MCF 10A (cell line): ENCODE measurements at regions not wholly inside any gene's neighbourhood (a gene's known extent, or its start where the extent isn't known, plus 50 kb on each side); places are given as distances from the start of the nearest gene placed in this dataset.

Experiments
- BruUV-seq: library from RNA; stranded (reverse); fragments of 400-500 nt; replicated peaks from 2 replicates; lab custom pipeline; 2021; lab: Mats Ljungman, UMichigan
- CTCF ChIA-PET: fragments of 300-600 bp; sonication (Branson Sonifier 250); formaldehyde crosslinking; extraction: SDS; loops from one replicate; lab custom pipeline; 2021; ENCODE audit warnings: antibody characterized with exemption, inconsistent platforms; lab: Yijun Ruan, JAX
- POLR2A ChIA-PET: fragments of 300-600, 350-650 bp; sonication (Branson Sonifier 250); formaldehyde crosslinking; extraction: SDS; loops from one replicate; lab custom pipeline; 2020; ENCODE audit warnings: antibody characterized with exemption, inconsistent platforms; lab: Yijun Ruan, JAX
- DNase-seq: peaks from one replicate; pipeline ENCODE4 v3.0.0-alpha.2; 2018; ENCODE audit not compliant: unreplicated experiment
- H3K27ac Mint-ChIP-seq: one replicate; pipeline ENCODE4 v1.8.0; 2022; ENCODE audit warnings: mild to moderate bottlenecking, low read depth, mixed read lengths; ENCODE audit not compliant: unreplicated experiment
- H3K27me3 Mint-ChIP-seq: one replicate; pipeline ENCODE4 v1.8.0; 2022; ENCODE audit warnings: mixed read lengths; ENCODE audit not compliant: insufficient read depth, unreplicated experiment
- H3K36me3 Mint-ChIP-seq: one replicate; pipeline ENCODE4 v1.8.0; 2022; ENCODE audit warnings: mild to moderate bottlenecking, moderate library complexity, mixed read lengths; ENCODE audit not compliant: insufficient read depth, unreplicated experiment
- H3K4me1 Mint-ChIP-seq: one replicate; pipeline ENCODE4 v1.8.0; 2022; ENCODE audit warnings: mixed read lengths; ENCODE audit not compliant: insufficient read depth, unreplicated experiment
- H3K4me3 Mint-ChIP-seq: one replicate; pipeline ENCODE4 v1.8.0; 2022; ENCODE audit warnings: mild to moderate bottlenecking, moderate library complexity, mixed read lengths; ENCODE audit not compliant: unreplicated experiment
- H3K9me3 Mint-ChIP-seq: one replicate; pipeline ENCODE4 v1.8.0; 2022; ENCODE audit warnings: mixed read lengths; ENCODE audit not compliant: unreplicated experiment
- CTCF ChIP-seq: fragments of 200-600 bp; IDR thresholded peaks from one replicate; pipeline ENCODE4 v1.8.0; 2022; ENCODE audit warnings: antibody characterized with exemption, mild to moderate bottlenecking; ENCODE audit not compliant: unreplicated experiment
- intact Hi-C: fragments of 100-400 bp; cut with micrococcal nuclease; formaldehyde crosslinking; loops from 2 replicates; pipeline ENCODE4 v1.14.1; 2022

GRCh38 chr22:48636746-48637145 is 1190.9 kb downstream of the BRD1 start:
- no peak overlapping the region for H3K27ac Mint-ChIP-seq
- H3K4me1 Mint-ChIP-seq: no peaks in the 10 kb centered on the region
- ChIA-PET CTCF (no interaction called here), POLR2A (no interaction called here)
- no peaks in the 10 kb centered on the region for H3K36me3 Mint-ChIP-seq
- H3K9me3 Mint-ChIP-seq: no peaks in the 10 kb centered on the region
- intact Hi-C loops: no loop called here
- DNase-seq: no peak
- BruUV-seq: no TSS peak
- no peak for TF ChIP-seq CTCF
- no peaks in the 10 kb centered on the region for H3K27me3 Mint-ChIP-seq
- H3K4me3 Mint-ChIP-seq: no peak overlapping the region

GRCh38 chr22:48635816-48636215 is 1191.9 kb downstream of the BRD1 start:
- ChIA-PET CTCF (no interaction called here), POLR2A (no interaction called here)
- Mint-ChIP-seq H3K9me3 (no peaks in the 10 kb centered on the region), H3K27me3 (no peaks in the 10 kb centered on the region), H3K27ac (no peak overlapping the region), H3K4me3 (no peak overlapping the region), H3K4me1 (no peaks in the 10 kb centered on the region), H3K36me3 (no peaks in the 10 kb centered on the region)
- BruUV-seq: no TSS peak
- no peak for TF ChIP-seq CTCF
- intact Hi-C loops: no loop called here
- DNase-seq: no peak

- Mint-ChIP-seq H3K9me3 (no peaks in the 10 kb centered on the region), H3K27ac (no peak overlapping the region), H3K4me3 (no peak overlapping the region), H3K36me3 (no peaks in the 10 kb centered on the region), H3K27me3 (no peaks in the 10 kb centered on the region), H3K4me1 (no peaks in the 10 kb centered on the region)
- ChIA-PET POLR2A (no interaction called here), CTCF (no interaction called here)
- BruUV-seq: no TSS peak
- intact Hi-C loops: no loop called here
- TF ChIP-seq CTCF: no peak
- no peak for DNase-seq
Observed at GRCh38 chr22:48635031-48635430, 1192.6 kb downstream of the BRD1 start.

GRCh38 chr22:48633996-48634836 is 1193.5 kb downstream of the BRD1 start:
- Mint-ChIP-seq H3K36me3 (no peaks in the 10 kb centered on the region), H3K9me3 (no peaks in the 10 kb centered on the region), H3K4me3 (no peak overlapping the region), H3K4me1 (no peaks in the 10 kb centered on the region), H3K27ac (no peak overlapping the region), H3K27me3 (no peaks in the 10 kb centered on the region)
- POLR2A ChIA-PET: no interaction called here
- intact Hi-C loops: no loop called here
- DNase-seq: no peak
- BruUV-seq: no TSS peak
- no peak for TF ChIP-seq CTCF
- CTCF ChIA-PET: no interaction called here
